Effector memory CD8-positive, alpha-beta T cell (primary cell): ENCODE measurements at regions not wholly inside any gene's neighbourhood (a gene's known extent, or its start where the extent isn't known, plus 50 kb on each side); places are given as distances from the start of the nearest gene placed in this dataset.
"Not testable (repeated sequence)": the region's sequence is repeated elsewhere in the genome, so short reads cannot be mapped to it uniquely, and the experiment has no call there.

Source experiments
- ATAC-seq: fragments of 150-1000 bp; cut with Tn5 transposase; replicated peaks from 2 replicates; pipeline ENCODE4 v1.10.0; 2021; ENCODE audit warnings: mild to moderate bottlenecking, moderate library complexity
- DNase-seq, 3 experiments: peaks; one replicate each; pipeline ENCODE4 v3.0.0; 2021
- H3K27ac Mint-ChIP-seq, 2 donors: one replicate each; pipeline ENCODE4 v1.8.0; 2022; ENCODE audit warnings: mild to moderate bottlenecking in 2 of 2, mixed read lengths in 2 of 2, moderate library complexity in 2 of 2
- H3K27me3 Mint-ChIP-seq, 2 donors: one replicate each; pipeline ENCODE4 v1.8.0; 2022; ENCODE audit warnings: mixed read lengths in 2 of 2
- H3K36me3 Mint-ChIP-seq: one replicate; pipeline ENCODE4 v1.8.0; 2022; ENCODE audit warnings: mild to moderate bottlenecking, moderate library complexity, mixed read lengths; ENCODE audit not compliant: insufficient read depth
- H3K4me1 Mint-ChIP-seq, 2 donors: one replicate each; pipeline ENCODE4 v1.8.0; 2022; ENCODE audit warnings: low read depth in 2 of 2, mixed read lengths in 2 of 2
- H3K4me3 Mint-ChIP-seq, 2 donors: one replicate each; pipeline ENCODE4 v1.8.0; 2022; ENCODE audit warnings: mild to moderate bottlenecking in 2 of 2, mixed read lengths in 2 of 2, moderate library complexity in 2 of 2
- H3K9me3 Mint-ChIP-seq, 2 donors: one replicate each; pipeline ENCODE4 v1.8.0; 2022; ENCODE audit warnings: mixed read lengths in 2 of 2

DNA sequence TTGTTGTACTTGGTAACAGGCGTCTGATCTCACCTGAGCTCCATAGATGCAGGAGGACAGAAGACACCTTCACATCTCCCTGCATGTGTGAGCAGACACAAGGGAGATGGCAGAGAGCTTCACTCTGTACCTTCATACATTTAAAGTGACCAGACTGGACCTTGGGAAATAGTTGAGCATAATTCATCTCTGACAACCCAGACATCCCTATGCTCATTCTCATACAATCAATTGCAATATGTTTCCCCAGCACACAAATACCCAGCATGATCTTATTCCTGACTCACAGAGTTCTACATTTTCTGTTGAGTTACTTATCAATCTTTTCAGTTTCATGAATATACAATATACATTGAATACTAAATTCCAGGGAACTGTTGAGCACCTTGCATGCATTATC, 488.2 kb upstream of the API5 start:
- H3K36me3 Mint-ChIP-seq: peaks cover 4% of the 10 kb centered on the region
- H3K4me3 Mint-ChIP-seq: no peak overlapping the region
- ATAC-seq: no peak
- no peak for DNase-seq
- no peaks in the 10 kb centered on the region for H3K27me3 Mint-ChIP-seq
- H3K4me1 Mint-ChIP-seq: no peaks in the 10 kb centered on the region
- peaks cover 0 to 3% of the 10 kb centered on the region in 2 donors for H3K9me3 Mint-ChIP-seq
- H3K27ac Mint-ChIP-seq: no peak overlapping the region

GRCh38 chr11:42824067-42824466, 487.7 kb upstream of the API5 start:
- H3K4me1 Mint-ChIP-seq: no peaks in the 10 kb centered on the region
- no peak for DNase-seq
- no peak overlapping the region for H3K4me3 Mint-ChIP-seq
- H3K36me3 Mint-ChIP-seq: peaks cover 4% of the 10 kb centered on the region
- peaks cover 0 to 3% of the 10 kb centered on the region in 2 donors for H3K9me3 Mint-ChIP-seq
- ATAC-seq: no peak
- no peaks in the 10 kb centered on the region for H3K27me3 Mint-ChIP-seq
- no peak overlapping the region for H3K27ac Mint-ChIP-seq

GRCh38 chr11:42825598-42825997, 486.2 kb upstream of the API5 start:
- H3K4me3 Mint-ChIP-seq: no peak overlapping the region
- DNase-seq (no peak), ATAC-seq (no peak)

GRCh38 chr11:42827845-42828244, 484.0 kb upstream of the API5 start:
- Mint-ChIP-seq H3K4me1 (no peaks in the 10 kb centered on the region), H3K27me3 (no peaks in the 10 kb centered on the region), H3K9me3 (peaks cover 0 to 4% of the 10 kb centered on the region in 2 donors), H3K4me3 (no peak overlapping the region), H3K27ac (no peak overlapping the region), H3K36me3 (no peaks in the 10 kb centered on the region)
- no peak for DNase-seq
- ATAC-seq: no peak

More at GRCh38 chr11:42825598-42825997, 486.2 kb upstream of the API5 start:
- no peaks in the 10 kb centered on the region for H3K36me3 Mint-ChIP-seq
- H3K27me3 Mint-ChIP-seq: no peaks in the 10 kb centered on the region
- no peak overlapping the region for H3K27ac Mint-ChIP-seq
- peaks cover 0 to 3% of the 10 kb centered on the region in 2 donors for H3K9me3 Mint-ChIP-seq
- H3K4me1 Mint-ChIP-seq: no peaks in the 10 kb centered on the region

DNA sequence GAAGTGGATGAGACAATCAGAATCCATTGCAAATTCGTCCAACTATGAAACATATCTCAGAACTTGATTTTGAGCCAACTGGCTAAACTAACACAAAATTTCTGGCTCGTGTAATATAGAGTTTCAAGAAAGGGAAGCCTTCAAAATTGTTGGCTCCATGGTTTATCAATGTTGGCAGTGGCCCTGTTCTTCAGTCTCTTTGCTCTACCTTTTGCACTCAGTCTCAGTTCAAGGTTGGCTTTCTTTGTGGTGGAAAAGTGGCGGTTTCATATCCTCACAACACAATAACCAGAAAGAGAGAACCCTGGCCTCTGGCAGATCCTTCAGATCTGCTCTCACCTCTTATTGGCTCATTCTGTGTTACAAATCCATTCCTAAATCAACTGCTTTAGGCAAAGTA, 473.8 kb upstream of the API5 start:
- no peaks in the 10 kb centered on the region for H3K36me3 Mint-ChIP-seq
- ATAC-seq (no peak), DNase-seq (no peak)
- H3K27ac Mint-ChIP-seq: no peak overlapping the region
- no peaks in the 10 kb centered on the region for H3K27me3 Mint-ChIP-seq
- H3K9me3 Mint-ChIP-seq: peaks cover 15 to 24% of the 10 kb centered on the region in 2 donors
- H3K4me1 Mint-ChIP-seq: peaks cover 0 to 1% of the 10 kb centered on the region in 2 donors
- no peak overlapping the region for H3K4me3 Mint-ChIP-seq

- Mint-ChIP-seq H3K36me3 (no peaks in the 10 kb centered on the region), H3K27me3 (no peaks in the 10 kb centered on the region), H3K4me1 (peaks cover 0 to 1% of the 10 kb centered on the region in 2 donors), H3K9me3 (peaks cover 6 to 42% of the 10 kb centered on the region in 2 donors), H3K4me3 (no peak overlapping the region), H3K27ac (no peak overlapping the region)
- ATAC-seq (no peak), DNase-seq (no peak)
Measured at GRCh38 chr11:42840176-42840829, 471.5 kb upstream of the API5 start.

GRCh38 chr11:42840860-42841259, 470.9 kb upstream of the API5 start:
- peaks cover 0 to 1% of the 10 kb centered on the region in 2 donors for H3K4me1 Mint-ChIP-seq
- no peaks in the 10 kb centered on the region for H3K27me3 Mint-ChIP-seq
- no peak overlapping the region for H3K4me3 Mint-ChIP-seq
- no peak for ATAC-seq
- H3K36me3 Mint-ChIP-seq: no peaks in the 10 kb centered on the region
- no peak overlapping the region for H3K27ac Mint-ChIP-seq
- H3K9me3 Mint-ChIP-seq: peaks cover 6 to 42% of the 10 kb centered on the region in 2 donors
- no peak for DNase-seq

- DNase-seq (no peak), ATAC-seq (no peak)
- peaks cover 5 to 42% of the 10 kb centered on the region in 2 donors for H3K9me3 Mint-ChIP-seq
- no peak overlapping the region for H3K4me3 Mint-ChIP-seq
- H3K36me3 Mint-ChIP-seq: no peaks in the 10 kb centered on the region
- H3K4me1 Mint-ChIP-seq: peaks cover 0 to 1% of the 10 kb centered on the region in 2 donors
- H3K27me3 Mint-ChIP-seq: no peaks in the 10 kb centered on the region
- H3K27ac Mint-ChIP-seq: no peak overlapping the region
Measured at GRCh38 chr11:42841556-42841955, 470.2 kb upstream of the API5 start.

- Mint-ChIP-seq H3K27ac (no peak overlapping the region), H3K27me3 (no peaks in the 10 kb centered on the region), H3K36me3 (no peaks in the 10 kb centered on the region), H3K4me1 (no peaks in the 10 kb centered on the region), H3K9me3 (peaks cover 10 to 24% of the 10 kb centered on the region in 2 donors), H3K4me3 (no peak overlapping the region)
- ATAC-seq (no peak), DNase-seq (no peak)
Measured at GRCh38 chr11:42849362-42849761, 462.4 kb upstream of the API5 start.

- Mint-ChIP-seq H3K27ac (no peak overlapping the region), H3K4me1 (no peaks in the 10 kb centered on the region), H3K4me3 (no peak overlapping the region), H3K9me3 (peaks cover 3 to 8% of the 10 kb centered on the region in 2 donors), H3K27me3 (no peaks in the 10 kb centered on the region), H3K36me3 (no peaks in the 10 kb centered on the region)
- ATAC-seq (no peak), DNase-seq (no peak)
Measured at GRCh38 chr11:42857344-42857743, 454.5 kb upstream of the API5 start.

DNA sequence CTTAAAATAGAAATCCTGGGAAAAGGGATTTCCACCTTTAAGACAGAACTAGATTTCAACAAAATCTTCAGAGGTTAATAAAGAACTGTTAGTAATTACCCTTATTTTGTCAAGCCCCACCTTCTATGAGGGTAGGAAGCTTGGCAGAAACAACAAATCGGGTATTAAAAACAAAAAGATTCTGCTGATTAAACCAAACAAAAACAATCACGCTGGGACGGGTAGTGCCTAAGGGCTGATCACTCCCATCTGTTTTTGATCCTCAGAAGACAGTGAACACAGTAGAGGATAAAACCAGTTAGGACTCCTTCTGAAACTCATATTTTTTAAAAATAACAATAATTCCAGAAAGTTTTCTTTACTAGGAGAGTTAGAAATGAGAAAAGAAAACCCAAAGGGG, 441.3 kb upstream of the API5 start:
- no peak overlapping the region for H3K4me3 Mint-ChIP-seq
- no peak for ATAC-seq

GRCh38 chr11:42873800-42874405, 437.9 kb upstream of the API5 start:
- H3K27me3 Mint-ChIP-seq, DNase-seq, H3K4me3 Mint-ChIP-seq, H3K9me3 Mint-ChIP-seq, H3K27ac Mint-ChIP-seq, H3K36me3 Mint-ChIP-seq, H3K4me1 Mint-ChIP-seq, ATAC-seq: not testable (repeated sequence)

More for the DNA sequence above, 441.3 kb upstream of the API5 start:
- peaks cover 7 to 14% of the 10 kb centered on the region in 2 donors for H3K9me3 Mint-ChIP-seq
- no peaks in the 10 kb centered on the region for H3K27me3 Mint-ChIP-seq
- H3K36me3 Mint-ChIP-seq: peaks cover 2% of the 10 kb centered on the region
- no peak overlapping the region for H3K27ac Mint-ChIP-seq
- no peaks in the 10 kb centered on the region for H3K4me1 Mint-ChIP-seq
- no peak for DNase-seq

- H3K4me3 Mint-ChIP-seq, H3K4me1 Mint-ChIP-seq, H3K9me3 Mint-ChIP-seq, H3K36me3 Mint-ChIP-seq, DNase-seq, H3K27ac Mint-ChIP-seq, ATAC-seq, H3K27me3 Mint-ChIP-seq: not testable (repeated sequence)
Measured at GRCh38 chr11:42881335-42881734, 430.5 kb upstream of the API5 start.

GRCh38 chr11:42890773-42891172, 421.0 kb upstream of the API5 start:
- H3K9me3 Mint-ChIP-seq: peaks cover 0 to 4% of the 10 kb centered on the region in 2 donors
- no peaks in the 10 kb centered on the region for H3K4me1 Mint-ChIP-seq
- ATAC-seq (no peak), DNase-seq (no peak)
- no peak overlapping the region for H3K27ac Mint-ChIP-seq
- H3K27me3 Mint-ChIP-seq: no peaks in the 10 kb centered on the region
- H3K4me3 Mint-ChIP-seq: no peak overlapping the region
- H3K36me3 Mint-ChIP-seq: no peaks in the 10 kb centered on the region
